Keratinocyte (primary cell): ENCODE measurements at regions not wholly inside any gene's neighbourhood (a gene's known extent, or its start where the extent isn't known, plus 50 kb on each side); places are given as distances from the start of the nearest gene placed in this dataset.

Source experiments
- EZH2 ChIP-seq: IDR thresholded peaks from one replicate; pipeline ENCODE4 v1.6.1; 2012; ENCODE audit warnings: inconsistent platforms, mild to moderate bottlenecking, low read length, moderate library complexity
- TF ChIP-seq, protein P1 (sequence below), 3 experiments: IDR thresholded peaks in 1 of 3; conservative IDR thresholded peaks in 1 of 3; optimal IDR thresholded peaks in 1 of 3; 2 replicates in 2 of 3; 3 replicates in 1 of 3; pipeline versions ENCODE3 to v1.5.1; 2011; ENCODE audit warnings: low read length in 3 of 3, mild to moderate bottlenecking in 3 of 3, moderate library complexity in 2 of 3, control low read depth in 1 of 3, inconsistent platforms in 1 of 3; ENCODE audit not compliant: insufficient read depth in 2 of 3; ENCODE audit errors: extremely low read depth in 1 of 3

DNA sequence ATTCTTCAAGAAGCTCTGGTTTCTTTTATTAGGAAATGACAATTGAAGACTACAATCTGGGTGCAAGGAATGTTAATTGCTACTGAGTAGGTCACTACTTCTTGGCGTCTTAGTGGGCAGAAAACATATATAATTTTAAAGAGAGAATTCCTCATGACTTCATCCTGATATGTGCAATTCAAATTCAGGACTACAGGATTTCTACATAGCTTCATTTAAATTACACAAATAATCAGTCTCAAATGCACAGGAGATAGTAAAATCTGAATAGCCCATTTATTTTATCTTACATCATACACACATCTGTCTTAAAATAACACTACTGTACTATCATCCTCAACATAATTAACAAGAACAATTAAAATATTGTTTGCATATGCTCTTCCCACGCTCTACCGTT, 52.5 kb upstream of the GPR149 start:
- TF ChIP-seq, protein P1, sequence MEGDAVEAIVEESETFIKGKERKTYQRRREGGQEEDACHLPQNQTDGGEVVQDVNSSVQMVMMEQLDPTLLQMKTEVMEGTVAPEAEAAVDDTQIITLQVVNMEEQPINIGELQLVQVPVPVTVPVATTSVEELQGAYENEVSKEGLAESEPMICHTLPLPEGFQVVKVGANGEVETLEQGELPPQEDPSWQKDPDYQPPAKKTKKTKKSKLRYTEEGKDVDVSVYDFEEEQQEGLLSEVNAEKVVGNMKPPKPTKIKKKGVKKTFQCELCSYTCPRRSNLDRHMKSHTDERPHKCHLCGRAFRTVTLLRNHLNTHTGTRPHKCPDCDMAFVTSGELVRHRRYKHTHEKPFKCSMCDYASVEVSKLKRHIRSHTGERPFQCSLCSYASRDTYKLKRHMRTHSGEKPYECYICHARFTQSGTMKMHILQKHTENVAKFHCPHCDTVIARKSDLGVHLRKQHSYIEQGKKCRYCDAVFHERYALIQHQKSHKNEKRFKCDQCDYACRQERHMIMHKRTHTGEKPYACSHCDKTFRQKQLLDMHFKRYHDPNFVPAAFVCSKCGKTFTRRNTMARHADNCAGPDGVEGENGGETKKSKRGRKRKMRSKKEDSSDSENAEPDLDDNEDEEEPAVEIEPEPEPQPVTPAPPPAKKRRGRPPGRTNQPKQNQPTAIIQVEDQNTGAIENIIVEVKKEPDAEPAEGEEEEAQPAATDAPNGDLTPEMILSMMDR (optimal IDR thresholded peaks at IDR 0.05 in 1 of 3, IDR thresholded peaks at IDR 0.05 in 1 of 3, conservative IDR thresholded peaks at IDR 0.05 in 1 of 3; ENCODE audit: extremely low read depth in 1 of 3, insufficient read depth in 2 of 3, low read length in 3 of 3), result no peak
- no peak for TF ChIP-seq EZH2
